ENCODE measurements at regions not wholly inside any gene's neighbourhood (a gene's known extent, or its start where the extent isn't known, plus 50 kb on each side); places are given as distances from the start of the nearest gene placed in this dataset.

GRCh38 chr13:26878438-26878837, 117.9 kb upstream of the GPR12 start:
- no peak for TF ChIP-seq POLR2AphosphoS5 (IDR thresholded peaks at IDR 0.05; ENCODE audit: low read depth, low read length)
- no peak for TF ChIP-seq TAF1 (IDR thresholded peaks at IDR 0.05; ENCODE audit: borderline replicate concordance, insufficient read depth, low read length)
- TF ChIP-seq REST (IDR thresholded peaks at IDR 0.05; ENCODE audit: insufficient read depth in 1 of 2, low read depth in 2 of 2, low read length in 2 of 2): no peak
